ENCODE measurements at regions not wholly inside any gene's neighbourhood (a gene's known extent, or its start where the extent isn't known, plus 50 kb on each side); places are given as distances from the start of the nearest gene placed in this dataset.
A peak's percentile ranks its signal among the peaks of the same experiment; 100 is the strongest.

GRCh38 chr2:103103678-103104077, 341.8 kb downstream of the TMEM182 start:
- no peak for DNase-seq

GRCh38 chr2:103119352-103119751, 357.5 kb downstream of the TMEM182 start:
- no peak for DNase-seq

GRCh38 chr2:103121106-103121505, 359.3 kb downstream of the TMEM182 start:
- no peak for DNase-seq

- no peak for DNase-seq
These were observed 361.7 kb downstream of the TMEM182 start for GRCh38 chr2:103123516-103123915.

GRCh38 chr2:103130857-103131256, 369.0 kb downstream of the TMEM182 start:
- DNase-seq: no peak

- DNase-seq: no peak
These were observed 370.8 kb downstream of the TMEM182 start for GRCh38 chr2:103132536-103133217.

GRCh38 chr2:103135679-103136078, 373.8 kb downstream of the TMEM182 start:
- DNase-seq: no peak

- DNase-seq: no peak
These were observed 376.5 kb downstream of the TMEM182 start for GRCh38 chr2:103138123-103138901.

GRCh38 chr2:103139628-103140268, 377.9 kb downstream of the TMEM182 start:
- no peak for DNase-seq

- no peak for DNase-seq
These were observed 383.0 kb downstream of the TMEM182 start for GRCh38 chr2:103144837-103145236.

- DNase-seq: no peak
These were observed 383.9 kb downstream of the TMEM182 start for GRCh38 chr2:103145739-103146138.

- no peak for DNase-seq
These were observed 389.2 kb downstream of the TMEM182 start for GRCh38 chr2:103151046-103151445.

GRCh38 chr2:103152556-103152955, 390.7 kb downstream of the TMEM182 start:
- DNase-seq: no peak

- no peak for DNase-seq
These were observed 391.9 kb downstream of the TMEM182 start for GRCh38 chr2:103153580-103154284.

- no peak for DNase-seq
These were observed 393.5 kb downstream of the TMEM182 start for GRCh38 chr2:103155308-103155707.

- no peak for DNase-seq
These were observed 397.2 kb downstream of the TMEM182 start for GRCh38 chr2:103159018-103159417.

- DNase-seq: peak; percentile 1
These were observed 399.8 kb downstream of the TMEM182 start for GRCh38 chr2:103161456-103162289.

GRCh38 chr2:103164748-103165147, 402.9 kb downstream of the TMEM182 start:
- no peak for DNase-seq

GRCh38 chr2:103165836-103166235, 404.0 kb downstream of the TMEM182 start:
- DNase-seq: no peak

- no peak for DNase-seq
These were observed 404.9 kb downstream of the TMEM182 start for GRCh38 chr2:103166456-103167324.

GRCh38 chr2:103167599-103167998, 405.8 kb downstream of the TMEM182 start:
- no peak for DNase-seq
